HG03066 (cell line): ENCODE measurements at regions not wholly inside any gene's neighbourhood (a gene's known extent, or its start where the extent isn't known, plus 50 kb on each side); places are given as distances from the start of the nearest gene placed in this dataset.

Experiments used
- ATAC-seq: cut with Tn5 transposase; IDR thresholded peaks from one replicate; pipeline ENCODE4 v1.9.1; 2021; ENCODE audit warnings: low read depth; ENCODE audit not compliant: unreplicated experiment

GRCh38 chr14:81946375-81946774 lies 412.7 kb upstream of the SEL1L start:
- ATAC-seq = no peak

- no peak for ATAC-seq
Measured at GRCh38 chr14:81946834-81947798, 413.5 kb upstream of the SEL1L start.

- no peak for ATAC-seq
Measured at GRCh38 chr14:81952917-81953316, 419.3 kb upstream of the SEL1L start.

- ATAC-seq = no peak
Measured at GRCh38 chr14:81953419-81953818, 419.8 kb upstream of the SEL1L start.

- no peak for ATAC-seq
Measured at GRCh38 chr14:81955123-81955522, 421.5 kb upstream of the SEL1L start.

- ATAC-seq = no peak
Measured at GRCh38 chr14:81960781-81961180, 427.1 kb upstream of the SEL1L start.

GRCh38 chr14:81963846-81964245 lies 430.2 kb upstream of the SEL1L start:
- no peak for ATAC-seq

GRCh38 chr14:81970307-81970706 lies 436.7 kb upstream of the SEL1L start:
- no peak for ATAC-seq

GRCh38 chr14:81971911-81972310 lies 438.3 kb upstream of the SEL1L start:
- no peak for ATAC-seq

GRCh38 chr14:81972601-81973000 lies 438.9 kb upstream of the SEL1L start:
- no peak for ATAC-seq

GRCh38 chr14:81974543-81974942 lies 440.9 kb upstream of the SEL1L start:
- ATAC-seq = no peak

- ATAC-seq = no peak
Measured at GRCh38 chr14:81980601-81981306, 447.1 kb upstream of the SEL1L start.

GRCh38 chr14:81981307-81981675 lies 447.6 kb upstream of the SEL1L start:
- ATAC-seq = no peak

- ATAC-seq = no peak
Measured at GRCh38 chr14:81982046-81982445, 448.4 kb upstream of the SEL1L start.

GRCh38 chr14:81986005-81986404 lies 452.4 kb upstream of the SEL1L start:
- no peak for ATAC-seq

GRCh38 chr14:81989211-81989610 lies 455.6 kb upstream of the SEL1L start:
- no peak for ATAC-seq

GRCh38 chr14:81990312-81990761 lies 456.7 kb upstream of the SEL1L start:
- no peak for ATAC-seq

- no peak for ATAC-seq
Measured at GRCh38 chr14:81991998-81992397, 458.3 kb upstream of the SEL1L start.

GRCh38 chr14:81993432-81993831 lies 459.8 kb upstream of the SEL1L start:
- ATAC-seq = no peak

- no peak for ATAC-seq
Measured at GRCh38 chr14:82003426-82003825, 469.8 kb upstream of the SEL1L start.

- no peak for ATAC-seq
Measured at GRCh38 chr14:82009076-82009475, 475.4 kb upstream of the SEL1L start.

- ATAC-seq = no peak
Measured at GRCh38 chr14:82009993-82010392, 476.3 kb upstream of the SEL1L start.
